ENCODE measurements at regions not wholly inside any gene's neighbourhood (a gene's known extent, or its start where the extent isn't known, plus 50 kb on each side); places are given as distances from the start of the nearest gene placed in this dataset.
"Not testable (repeated sequence)": the region's sequence is repeated elsewhere in the genome, so short reads cannot be mapped to it uniquely, and the experiment has no call there.

DNA sequence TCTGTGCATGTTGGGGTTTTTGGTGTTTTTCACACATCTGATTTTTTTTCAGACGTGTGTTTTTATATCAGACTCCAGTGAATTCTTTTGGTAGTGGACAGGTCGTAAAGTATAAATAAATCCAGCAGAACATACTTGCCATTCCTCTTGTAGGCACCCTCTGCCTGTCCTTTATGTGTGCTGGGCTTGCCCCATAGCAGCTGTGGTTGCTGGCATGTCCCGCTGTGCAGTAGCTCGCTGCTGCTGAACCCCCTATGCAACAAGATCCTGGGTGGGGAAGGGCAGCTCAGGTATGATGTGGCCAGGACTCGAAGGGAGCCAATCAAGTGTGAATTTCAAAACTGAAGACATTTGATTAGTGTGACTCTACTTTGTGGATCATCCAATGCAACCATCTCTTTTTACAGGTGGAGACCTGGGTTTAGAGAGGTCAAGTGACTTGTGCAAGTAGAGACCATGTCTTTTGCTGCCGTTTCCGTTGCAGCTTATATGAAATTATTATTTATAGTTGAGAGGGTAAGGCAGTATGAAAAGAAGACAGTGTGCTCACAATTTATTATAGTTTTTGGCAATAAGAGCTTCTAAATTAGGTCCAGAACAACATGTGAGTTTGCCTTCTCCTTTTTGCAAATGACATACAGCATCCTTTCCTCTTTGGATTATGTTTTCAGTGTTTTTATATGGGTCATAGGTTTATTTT is 350.8 kb upstream of the C2CD4B start:
- H3K27ac ChIP-seq: no peak overlapping the region

DNA sequence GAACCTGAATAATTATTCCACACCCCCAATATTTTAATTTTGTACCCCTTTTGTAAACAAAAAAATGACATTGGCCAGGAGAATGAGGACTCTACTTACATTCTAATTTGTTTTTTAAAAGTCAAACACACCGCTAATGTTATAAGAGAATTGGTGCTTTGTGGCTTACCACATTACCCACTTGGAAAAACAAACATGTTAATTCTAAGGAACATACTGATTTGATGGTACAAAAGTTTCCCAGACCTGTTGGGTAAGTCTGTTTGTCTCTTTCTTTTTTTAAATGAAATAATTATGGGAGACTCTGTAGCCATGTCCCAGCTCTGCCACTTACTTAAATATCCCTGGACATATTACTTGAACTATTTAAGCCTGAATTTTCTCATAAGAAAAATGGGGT is 352.5 kb upstream of the C2CD4B start:
- intact Hi-C loops (cut with DNase I; ENCODE audit: low total_unique reads): no loop called here

More for the DNA sequence above, 350.8 kb upstream of the C2CD4B start:
- Histone ChIP-seq H3K27me3 (replicated peaks in 1 of 7) (peaks cover 0 to 6% (median 0%) of the 10 kb centered on the region in 7 donors), H3K4me3 (no peak overlapping the region), H3K36me3 (no peaks in the 10 kb centered on the region), H3K4me1 (no peaks in the 10 kb centered on the region), H3K9me3 (no peaks in the 10 kb centered on the region)
- TF ChIP-seq POLR2AphosphoS5 (IDR thresholded peaks at IDR 0.05) (no peak), POLR2A (IDR thresholded peaks at IDR 0.05) (no peak)
- TF ChIP-seq, protein P1, sequence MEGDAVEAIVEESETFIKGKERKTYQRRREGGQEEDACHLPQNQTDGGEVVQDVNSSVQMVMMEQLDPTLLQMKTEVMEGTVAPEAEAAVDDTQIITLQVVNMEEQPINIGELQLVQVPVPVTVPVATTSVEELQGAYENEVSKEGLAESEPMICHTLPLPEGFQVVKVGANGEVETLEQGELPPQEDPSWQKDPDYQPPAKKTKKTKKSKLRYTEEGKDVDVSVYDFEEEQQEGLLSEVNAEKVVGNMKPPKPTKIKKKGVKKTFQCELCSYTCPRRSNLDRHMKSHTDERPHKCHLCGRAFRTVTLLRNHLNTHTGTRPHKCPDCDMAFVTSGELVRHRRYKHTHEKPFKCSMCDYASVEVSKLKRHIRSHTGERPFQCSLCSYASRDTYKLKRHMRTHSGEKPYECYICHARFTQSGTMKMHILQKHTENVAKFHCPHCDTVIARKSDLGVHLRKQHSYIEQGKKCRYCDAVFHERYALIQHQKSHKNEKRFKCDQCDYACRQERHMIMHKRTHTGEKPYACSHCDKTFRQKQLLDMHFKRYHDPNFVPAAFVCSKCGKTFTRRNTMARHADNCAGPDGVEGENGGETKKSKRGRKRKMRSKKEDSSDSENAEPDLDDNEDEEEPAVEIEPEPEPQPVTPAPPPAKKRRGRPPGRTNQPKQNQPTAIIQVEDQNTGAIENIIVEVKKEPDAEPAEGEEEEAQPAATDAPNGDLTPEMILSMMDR (IDR thresholded peaks at IDR 0.05 in 8 of 11, conservative IDR thresholded peaks at IDR 0.05 in 3 of 11): no peak
- no peak for DNase-seq
- intact Hi-C loops (cut with DNase I; ENCODE audit: low total_unique reads): no loop called here
- 85 to 95% (median 93%) methylated on average over 7 of the region's 7 CpGs for WGBS, 5 donors

DNA sequence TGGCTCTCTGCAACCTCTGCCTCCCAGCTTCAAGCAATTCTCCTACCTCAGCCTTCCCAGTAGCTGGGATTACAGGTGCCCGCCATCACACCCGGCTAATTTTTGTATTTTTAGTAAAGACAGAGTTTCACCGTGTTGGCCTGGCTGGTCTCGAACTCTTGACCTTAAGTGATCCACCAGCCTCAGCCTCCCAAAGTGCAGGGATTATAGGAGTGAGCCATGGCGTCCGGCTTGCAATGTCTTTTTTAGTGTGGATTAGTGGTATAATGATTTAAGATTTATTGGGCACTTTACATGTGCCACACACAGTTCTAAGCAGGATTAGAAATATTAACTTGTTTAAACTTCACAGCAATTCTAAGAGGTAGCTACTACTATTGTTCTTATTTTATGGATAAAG is 353.6 kb upstream of the C2CD4B start:
- intact Hi-C loops (cut with DNase I; ENCODE audit: low total_unique reads): not testable (repeated sequence)

More for the DNA sequence above, 352.5 kb upstream of the C2CD4B start:
- no peak overlapping the region for H3K4me3 ChIP-seq
- H3K4me1 ChIP-seq: no peaks in the 10 kb centered on the region
- TF ChIP-seq POLR2AphosphoS5 (IDR thresholded peaks at IDR 0.05) (no peak), POLR2A (IDR thresholded peaks at IDR 0.05) (no peak)
- TF ChIP-seq, protein P1 (IDR thresholded peaks at IDR 0.05 in 8 of 11, conservative IDR thresholded peaks at IDR 0.05 in 3 of 11): no peak
- H3K27me3 ChIP-seq (replicated peaks in 1 of 7): peaks cover 0 to 15% (median 0%) of the 10 kb centered on the region in 7 donors
- H3K36me3 ChIP-seq: no peaks in the 10 kb centered on the region
- 32 to 77% (median 70%) methylated on average over 1 of the region's 1 CpG for WGBS, 5 donors
- no peaks in the 10 kb centered on the region for H3K9me3 ChIP-seq
- no peak for DNase-seq
- no peak overlapping the region for H3K27ac ChIP-seq

DNA sequence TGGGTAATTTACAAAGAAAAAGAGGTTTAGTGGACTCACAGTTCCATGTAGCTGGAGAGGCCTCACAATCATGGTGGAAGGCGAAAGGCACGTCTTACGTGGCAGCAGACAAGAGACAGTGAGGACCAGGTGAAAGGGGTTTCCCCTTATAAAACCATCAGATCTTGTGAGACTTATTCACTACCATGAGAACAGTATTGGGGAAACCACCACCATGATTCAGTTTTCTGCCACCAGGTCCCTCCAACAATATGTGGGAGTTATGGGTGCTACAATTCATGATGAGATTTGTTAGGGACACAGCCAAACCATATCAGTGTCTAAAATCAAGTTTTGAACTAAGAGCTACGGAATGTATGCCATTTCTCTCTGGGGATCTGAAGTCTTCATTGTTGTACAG is 354.8 kb upstream of the C2CD4B start:
- H3K27ac ChIP-seq: no peak overlapping the region
- no peaks in the 10 kb centered on the region for H3K4me1 ChIP-seq
- TF ChIP-seq POLR2A (IDR thresholded peaks at IDR 0.05): no peak
- TF ChIP-seq POLR2AphosphoS5 (IDR thresholded peaks at IDR 0.05): no peak
- TF ChIP-seq, protein P1 (IDR thresholded peaks at IDR 0.05 in 8 of 11, conservative IDR thresholded peaks at IDR 0.05 in 3 of 11): no peak
- peaks cover 0 to 12% (median 0%) of the 10 kb centered on the region in 7 donors for H3K27me3 ChIP-seq (replicated peaks in 1 of 7)
- no peaks in the 10 kb centered on the region for H3K9me3 ChIP-seq
- 52 to 88% (median 79%) methylated on average over 4 of the region's 4 CpGs for WGBS, 5 donors
- H3K36me3 ChIP-seq: no peaks in the 10 kb centered on the region
- H3K4me3 ChIP-seq: no peak overlapping the region
- no peak for DNase-seq
- intact Hi-C loops (cut with DNase I; ENCODE audit: low total_unique reads): no loop called here

More for the DNA sequence above, 353.6 kb upstream of the C2CD4B start:
- H3K9me3 ChIP-seq, H3K36me3 ChIP-seq, DNase-seq, H3K27ac ChIP-seq, H3K4me1 ChIP-seq, H3K4me3 ChIP-seq: not testable (repeated sequence)
- H3K27me3 ChIP-seq (replicated peaks in 1 of 7): peaks cover 0 to 15% (median 0%) of the 10 kb centered on the region in 7 donors
- 92 to 95% (median 94%) methylated on average over 6 of the region's 6 CpGs for WGBS, 5 donors
